ENCODE measurements at regions not wholly inside any gene's neighbourhood (a gene's known extent, or its start where the extent isn't known, plus 50 kb on each side); places are given as distances from the start of the nearest gene placed in this dataset.
"Not testable (repeated sequence)": the region's sequence is repeated elsewhere in the genome, so short reads cannot be mapped to it uniquely, and the experiment has no call there.

- Mint-ChIP-seq H3K27ac (ENCODE audit: unreplicated experiment) (no peak overlapping the region), H3K27me3 (ENCODE audit: unreplicated experiment) (no peaks in the 10 kb centered on the region), H3K9me3 (ENCODE audit: unreplicated experiment) (peaks cover 12% of the 10 kb centered on the region), H3K36me3 (ENCODE audit: low read depth, unreplicated experiment) (no peaks in the 10 kb centered on the region), H3K4me3 (ENCODE audit: unreplicated experiment) (no peak overlapping the region), H3K4me1 (ENCODE audit: unreplicated experiment) (peaks cover 6% of the 10 kb centered on the region)
- peak; percentile 25 for TF ChIP-seq CTCF (IDR thresholded peaks at IDR 0.05; ENCODE audit: unreplicated experiment)
- DNase-seq (ENCODE audit: low spot score), result no peak
Measured at GRCh38 chr21:35436899-35437298, 387.8 kb upstream of the RUNX1 start.

- H3K27ac Mint-ChIP-seq (ENCODE audit: unreplicated experiment); H3K36me3 Mint-ChIP-seq (ENCODE audit: low read depth, unreplicated experiment); H3K4me3 Mint-ChIP-seq (ENCODE audit: unreplicated experiment); H3K27me3 Mint-ChIP-seq (ENCODE audit: unreplicated experiment); H3K4me1 Mint-ChIP-seq (ENCODE audit: unreplicated experiment); DNase-seq (ENCODE audit: low spot score): not testable (repeated sequence)
- H3K9me3 Mint-ChIP-seq (ENCODE audit: unreplicated experiment), result peaks cover 18% of the 10 kb centered on the region
Measured at GRCh38 chr21:35432601-35433000, 383.5 kb upstream of the RUNX1 start.

GRCh38 chr21:35430260-35430659, 381.2 kb upstream of the RUNX1 start:
- H3K27me3 Mint-ChIP-seq (ENCODE audit: unreplicated experiment), result no peaks in the 10 kb centered on the region
- no peak for DNase-seq (ENCODE audit: low spot score)
- H3K4me1 Mint-ChIP-seq (ENCODE audit: unreplicated experiment), result no peaks in the 10 kb centered on the region
- TF ChIP-seq CTCF (IDR thresholded peaks at IDR 0.05; ENCODE audit: unreplicated experiment), result no peak
- H3K27ac Mint-ChIP-seq (ENCODE audit: unreplicated experiment), result no peak overlapping the region
- peaks cover 18% of the 10 kb centered on the region for H3K9me3 Mint-ChIP-seq (ENCODE audit: unreplicated experiment)
- H3K36me3 Mint-ChIP-seq (ENCODE audit: low read depth, unreplicated experiment), result peaks cover 5% of the 10 kb centered on the region
- no peak overlapping the region for H3K4me3 Mint-ChIP-seq (ENCODE audit: unreplicated experiment)

- Mint-ChIP-seq H3K4me3 (ENCODE audit: unreplicated experiment) (no peak overlapping the region), H3K36me3 (ENCODE audit: low read depth, unreplicated experiment) (peaks cover 5% of the 10 kb centered on the region), H3K27ac (ENCODE audit: unreplicated experiment) (no peak overlapping the region), H3K27me3 (ENCODE audit: unreplicated experiment) (no peaks in the 10 kb centered on the region), H3K9me3 (ENCODE audit: unreplicated experiment) (peaks cover 13% of the 10 kb centered on the region), H3K4me1 (ENCODE audit: unreplicated experiment) (no peaks in the 10 kb centered on the region)
- TF ChIP-seq CTCF (IDR thresholded peaks at IDR 0.05; ENCODE audit: unreplicated experiment), result no peak
- DNase-seq (ENCODE audit: low spot score), result no peak
Measured at GRCh38 chr21:35428937-35429336, 379.8 kb upstream of the RUNX1 start.

- DNase-seq (ENCODE audit: low spot score), result no peak
- Mint-ChIP-seq H3K27me3 (ENCODE audit: unreplicated experiment) (no peaks in the 10 kb centered on the region), H3K27ac (ENCODE audit: unreplicated experiment) (no peak overlapping the region)
Measured at GRCh38 chr21:35428489-35428888, 379.4 kb upstream of the RUNX1 start.

More at GRCh38 chr21:35428489-35428888, 379.4 kb upstream of the RUNX1 start:
- no peak overlapping the region for H3K4me3 Mint-ChIP-seq (ENCODE audit: unreplicated experiment)
- H3K4me1 Mint-ChIP-seq (ENCODE audit: unreplicated experiment), result no peaks in the 10 kb centered on the region
- H3K36me3 Mint-ChIP-seq (ENCODE audit: low read depth, unreplicated experiment), result peaks cover 5% of the 10 kb centered on the region
- peaks cover 13% of the 10 kb centered on the region for H3K9me3 Mint-ChIP-seq (ENCODE audit: unreplicated experiment)
- TF ChIP-seq CTCF (IDR thresholded peaks at IDR 0.05; ENCODE audit: unreplicated experiment), result no peak

Measured in endothelial cell (in vitro differentiated cells).